ENCODE measurements at regions not wholly inside any gene's neighbourhood (a gene's known extent, or its start where the extent isn't known, plus 50 kb on each side); places are given as distances from the start of the nearest gene placed in this dataset.

GRCh38 chr20:42007251-42007650 lies 389.1 kb upstream of the CHD6 start:
- TF ChIP-seq ZNF384 (IDR thresholded peaks at IDR 0.05): no peak
- no peak for TF ChIP-seq TARDBP (IDR thresholded peaks at IDR 0.05)
- no peak for TF ChIP-seq SP1 (IDR thresholded peaks at IDR 0.05)
- TF ChIP-seq BHLHE40 (IDR thresholded peaks at IDR 0.05; ENCODE audit: borderline replicate concordance): no peak
- no peak for TF ChIP-seq FOXK2 (IDR thresholded peaks at IDR 0.05)
- TF ChIP-seq FOXM1 (IDR thresholded peaks at IDR 0.05; ENCODE audit: borderline replicate concordance): no peak
- no peak for TF ChIP-seq NFRKB (IDR thresholded peaks at IDR 0.05)
